GM12874 (cell line): ENCODE measurements at regions not wholly inside any gene's neighbourhood (a gene's known extent, or its start where the extent isn't known, plus 50 kb on each side); places are given as distances from the start of the nearest gene placed in this dataset.
A peak's percentile ranks its signal among the peaks of the same experiment; 100 is the strongest.

ENCODE experiments used
- TF ChIP-seq, protein P1 (sequence below): IDR thresholded peaks from 2 replicates; pipeline ENCODE4 v1.5.1; 2011; ENCODE audit warnings: low read depth, mild to moderate bottlenecking, control low read depth, low read length, moderate library complexity; ENCODE audit not compliant: insufficient read depth

DNA sequence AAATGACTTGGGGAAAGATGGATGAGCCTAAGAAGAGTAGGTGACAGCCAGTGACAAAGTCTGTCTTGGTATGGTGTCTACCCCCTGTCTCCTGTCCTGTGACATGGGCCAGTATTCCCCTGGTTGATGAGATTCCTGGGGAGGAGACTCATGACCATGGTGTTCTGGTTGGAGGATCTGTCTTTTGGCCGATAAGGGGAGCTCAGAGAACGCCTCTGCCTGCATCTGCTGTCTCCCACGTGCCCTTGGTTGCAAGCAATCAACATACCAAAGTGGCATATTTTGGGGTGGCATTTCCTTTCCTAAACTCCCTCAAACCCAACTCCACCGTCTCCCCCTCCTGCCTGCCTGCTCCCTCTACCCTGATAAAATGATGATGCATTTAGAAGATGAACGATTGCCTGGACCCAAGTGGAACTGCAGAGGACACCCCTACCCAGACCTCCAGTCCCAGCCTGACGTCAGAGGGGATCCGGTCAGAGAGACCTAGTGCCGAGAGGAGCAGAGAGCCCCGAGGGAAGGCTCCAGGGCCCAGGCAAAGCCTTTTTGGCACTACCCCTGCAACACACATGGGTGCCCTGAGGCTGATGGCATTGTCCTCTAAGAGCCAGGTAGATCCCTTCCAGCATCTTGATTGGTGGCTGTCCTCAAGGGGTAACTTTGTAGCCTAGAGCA is 88.0 kb upstream of the KCNK12 start:
- TF ChIP-seq, protein P1, sequence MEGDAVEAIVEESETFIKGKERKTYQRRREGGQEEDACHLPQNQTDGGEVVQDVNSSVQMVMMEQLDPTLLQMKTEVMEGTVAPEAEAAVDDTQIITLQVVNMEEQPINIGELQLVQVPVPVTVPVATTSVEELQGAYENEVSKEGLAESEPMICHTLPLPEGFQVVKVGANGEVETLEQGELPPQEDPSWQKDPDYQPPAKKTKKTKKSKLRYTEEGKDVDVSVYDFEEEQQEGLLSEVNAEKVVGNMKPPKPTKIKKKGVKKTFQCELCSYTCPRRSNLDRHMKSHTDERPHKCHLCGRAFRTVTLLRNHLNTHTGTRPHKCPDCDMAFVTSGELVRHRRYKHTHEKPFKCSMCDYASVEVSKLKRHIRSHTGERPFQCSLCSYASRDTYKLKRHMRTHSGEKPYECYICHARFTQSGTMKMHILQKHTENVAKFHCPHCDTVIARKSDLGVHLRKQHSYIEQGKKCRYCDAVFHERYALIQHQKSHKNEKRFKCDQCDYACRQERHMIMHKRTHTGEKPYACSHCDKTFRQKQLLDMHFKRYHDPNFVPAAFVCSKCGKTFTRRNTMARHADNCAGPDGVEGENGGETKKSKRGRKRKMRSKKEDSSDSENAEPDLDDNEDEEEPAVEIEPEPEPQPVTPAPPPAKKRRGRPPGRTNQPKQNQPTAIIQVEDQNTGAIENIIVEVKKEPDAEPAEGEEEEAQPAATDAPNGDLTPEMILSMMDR, result 0 out of 2 replicates have a peak, but pooled peaks have one; percentile 4

DNA sequence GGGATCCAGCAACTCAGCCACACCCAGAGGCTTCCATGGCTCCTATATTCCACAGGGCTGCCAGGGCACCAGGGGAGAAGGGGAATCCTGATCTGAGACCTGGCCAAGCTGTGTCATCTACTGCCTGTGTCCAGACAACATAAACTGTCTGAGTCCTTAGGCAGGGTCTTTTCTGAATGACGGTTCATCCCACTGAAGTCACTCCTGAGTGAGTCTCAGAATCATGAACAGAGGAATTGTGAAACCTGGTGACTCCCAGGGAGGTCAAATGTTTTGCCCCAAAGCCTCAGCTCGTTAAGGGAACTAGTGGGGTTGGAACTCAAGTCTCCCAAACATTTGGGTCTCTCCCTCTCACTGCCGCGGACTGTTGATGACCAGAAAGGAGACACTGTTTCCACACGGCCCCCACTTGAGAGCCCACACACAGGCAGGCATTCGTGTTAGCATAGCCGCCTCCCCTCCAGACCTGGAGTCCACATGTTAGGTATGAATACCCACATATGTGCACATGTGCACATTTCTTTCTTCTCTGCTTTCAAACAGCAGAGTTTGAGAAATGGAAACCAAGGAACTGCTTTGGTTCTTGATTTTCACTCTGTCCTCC is 87.2 kb upstream of the KCNK12 start:
- TF ChIP-seq, protein P1, result no peak

DNA sequence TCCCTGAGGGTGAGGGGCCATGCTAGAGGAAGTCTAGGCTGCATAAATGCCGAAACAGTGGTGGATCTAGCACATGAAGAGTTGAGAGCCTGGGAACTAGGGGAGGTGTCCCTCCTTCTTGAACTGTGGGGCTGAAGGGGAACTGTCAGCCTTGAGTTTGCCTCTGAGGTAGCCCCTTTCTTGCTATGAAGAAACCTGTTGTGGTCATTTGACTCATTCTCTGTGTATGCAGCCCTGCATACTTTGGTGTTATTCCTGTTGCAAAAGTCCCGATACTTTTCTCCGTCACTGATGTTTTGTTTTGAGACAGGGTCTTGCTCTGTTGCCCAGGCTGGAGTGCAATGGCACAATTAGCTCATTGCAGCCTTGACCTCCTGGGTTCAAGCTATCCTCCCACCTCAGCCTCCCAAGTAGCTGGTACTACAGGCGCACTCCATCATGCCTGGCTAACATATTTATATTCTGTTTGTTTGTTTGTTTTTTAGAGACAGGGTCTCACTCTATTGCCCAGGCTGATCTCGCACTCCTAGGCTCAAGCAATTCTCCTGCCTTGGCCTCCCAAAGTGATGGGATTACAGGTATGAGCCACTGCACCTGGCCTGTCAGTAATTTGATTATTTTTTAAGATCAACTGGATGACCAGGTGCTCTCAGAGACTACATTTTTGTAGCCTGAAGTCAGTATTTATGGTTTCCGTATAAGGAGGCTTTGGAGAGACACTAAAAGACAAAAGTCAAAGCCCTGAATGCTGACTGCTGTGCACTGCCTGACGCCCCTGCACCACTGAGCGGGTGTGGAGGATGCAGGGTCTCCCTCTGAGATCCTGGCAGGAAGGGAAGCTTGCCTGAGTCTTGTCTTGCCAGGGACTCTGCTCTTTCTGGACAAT is 86.2 kb upstream of the KCNK12 start:
- TF ChIP-seq, protein P1, result no peak

DNA sequence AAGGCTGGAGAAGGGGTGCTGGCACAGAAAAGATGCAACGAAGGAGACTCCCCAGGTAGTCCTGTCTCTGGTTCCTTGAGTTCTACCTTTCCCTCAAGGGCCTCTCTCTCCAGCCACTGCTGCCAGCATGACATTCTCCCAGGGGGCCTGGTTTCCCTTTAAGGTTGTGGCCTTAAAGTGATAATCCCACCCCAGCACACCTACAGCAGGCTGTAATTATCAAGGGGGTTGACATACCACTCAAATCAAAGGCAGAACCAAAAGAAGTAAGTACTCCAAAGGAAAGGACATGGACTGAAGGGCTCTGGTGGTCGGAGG is 84.7 kb upstream of the KCNK12 start:
- TF ChIP-seq, protein P1, result no peak

DNA sequence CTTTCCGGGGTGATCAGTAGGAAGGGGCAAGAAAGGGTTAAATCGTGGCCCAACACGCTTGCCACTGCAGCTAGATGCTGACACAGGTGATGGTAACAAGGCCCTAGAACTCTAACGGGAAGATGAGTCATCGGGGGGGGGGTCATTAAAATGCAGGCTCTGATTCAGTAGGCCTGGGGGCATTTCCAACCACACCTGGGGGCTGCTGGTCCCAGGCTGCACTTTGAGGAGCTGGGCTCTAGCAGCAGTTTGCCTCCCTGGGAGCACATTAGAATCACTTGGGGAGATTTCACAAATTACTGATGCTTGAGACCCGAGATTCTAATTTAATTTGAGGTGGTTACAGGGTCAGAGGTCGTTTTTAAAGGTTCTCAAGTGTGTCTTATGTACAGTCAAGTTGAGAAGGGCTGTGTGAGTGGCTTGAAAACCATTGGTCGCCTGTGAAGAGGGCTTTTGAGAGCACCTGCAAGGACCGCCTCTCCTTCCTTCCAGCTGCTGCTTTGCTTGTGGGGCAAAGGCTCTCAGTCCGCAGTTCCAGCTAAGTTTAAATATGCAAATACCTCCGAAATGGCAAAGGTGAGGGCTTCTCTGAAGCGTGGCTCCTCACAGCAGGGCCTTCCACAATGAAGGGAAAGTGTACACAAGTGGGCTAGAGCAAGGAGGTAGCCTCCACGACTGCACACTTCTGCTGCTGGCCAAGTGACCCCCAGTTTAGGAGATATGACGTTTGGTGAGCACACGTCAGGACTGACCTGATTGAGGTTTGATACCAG is 84.2 kb upstream of the KCNK12 start:
- TF ChIP-seq, protein P1, result no peak

DNA sequence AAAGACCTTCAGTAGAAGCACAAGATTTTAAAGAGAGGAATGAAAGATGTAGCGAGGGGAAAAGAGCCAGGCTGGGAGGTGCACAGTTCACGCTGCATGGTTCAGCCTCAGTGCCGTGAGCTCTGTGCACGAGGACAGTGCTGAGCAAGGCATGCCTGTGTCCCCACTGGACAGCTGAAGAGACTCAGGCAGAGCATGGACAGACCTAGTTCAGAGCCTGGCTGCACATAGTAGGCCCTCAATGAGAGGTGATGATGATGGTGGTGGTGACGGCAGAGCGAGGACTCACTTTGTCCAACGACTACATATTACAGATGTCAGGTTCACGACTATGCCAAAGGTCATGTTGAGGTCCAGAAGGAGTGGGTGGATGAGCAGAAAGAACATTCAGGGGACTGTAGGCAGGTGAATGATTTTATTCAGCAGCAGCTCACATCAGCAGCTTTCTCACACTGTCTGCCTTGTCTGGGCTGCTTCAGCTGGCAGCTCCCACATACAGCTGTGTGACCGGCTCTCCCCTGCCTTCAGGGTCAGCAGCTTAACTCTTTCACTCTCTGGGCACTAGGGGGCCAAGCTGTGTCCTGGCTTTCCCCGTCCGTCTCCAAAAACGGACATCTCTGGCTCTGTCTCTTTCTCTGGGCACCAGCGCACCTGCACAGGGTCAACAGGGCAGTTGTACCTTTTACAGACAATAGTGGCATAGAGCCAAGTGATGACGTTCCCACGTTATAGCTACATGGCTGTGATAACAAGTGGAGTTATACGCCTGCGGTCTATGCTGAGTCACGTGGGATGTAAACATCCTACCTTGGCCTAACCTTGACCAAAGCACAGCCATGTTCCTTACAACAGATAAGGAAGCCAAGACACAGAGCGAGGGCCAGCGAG is 83.4 kb upstream of the KCNK12 start:
- TF ChIP-seq, protein P1, result peak; percentile 58
